ENCODE measurements at regions not wholly inside any gene's neighbourhood (a gene's known extent, or its start where the extent isn't known, plus 50 kb on each side); places are given as distances from the start of the nearest gene placed in this dataset.

GRCh38 chr3:159675285-159675684 is 313.4 kb upstream of the IL12A start:
- no peak for TF ChIP-seq CTCF (conservative IDR thresholded peaks at IDR 0.05; ENCODE audit: low read depth in 2 of 2)
- no peak for TF ChIP-seq EZH2phosphoT487 (IDR thresholded peaks at IDR 0.05; ENCODE audit: unreplicated experiment)
- TF ChIP-seq EZH2 (IDR thresholded peaks at IDR 0.05; ENCODE audit: low read depth, unreplicated experiment), result no peak
- no peak for TF ChIP-seq ETS1 (IDR thresholded peaks at IDR 0.05)
- TF ChIP-seq CREB1 (CRISPR knock-in tag; IDR thresholded peaks at IDR 0.05; ENCODE audit: low read depth), result no peak
- TF ChIP-seq REST (IDR thresholded peaks at IDR 0.05; ENCODE audit: unreplicated experiment), result no peak
